ENCODE measurements at regions not wholly inside any gene's neighbourhood (a gene's known extent, or its start where the extent isn't known, plus 50 kb on each side); places are given as distances from the start of the nearest gene placed in this dataset.

DNA sequence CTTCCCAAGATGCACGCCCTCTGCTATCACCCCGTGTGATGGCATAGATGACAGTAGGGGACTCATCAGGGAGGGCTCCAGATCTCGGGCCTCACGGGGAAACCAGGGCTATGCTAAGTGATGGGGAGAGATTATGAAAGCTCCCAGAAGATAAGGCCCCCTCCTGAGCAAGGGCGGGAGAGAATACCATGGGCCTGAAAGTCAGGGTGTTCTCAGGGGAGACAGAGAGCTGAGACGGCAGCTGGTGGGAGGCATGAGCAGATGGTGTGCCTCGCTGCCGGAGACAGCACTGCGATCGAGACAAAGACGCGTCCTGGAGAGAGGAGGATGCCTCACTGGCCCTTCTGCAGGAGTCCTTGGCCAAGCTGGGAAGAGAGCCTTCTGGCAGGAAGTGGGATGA lies 106.5 kb upstream of the ADPGK start:
- H3K4me3 ChIP-seq (ENCODE audit: low read depth, low read length), result no peak overlapping the region
- TF ChIP-seq MYC (IDR thresholded peaks at IDR 0.05; ENCODE audit: low read depth, low read length) (no peak), POLR2A (IDR thresholded peaks at IDR 0.05; ENCODE audit: extremely low read depth, insufficient read length) (no peak)
- TF ChIP-seq, protein P1, sequence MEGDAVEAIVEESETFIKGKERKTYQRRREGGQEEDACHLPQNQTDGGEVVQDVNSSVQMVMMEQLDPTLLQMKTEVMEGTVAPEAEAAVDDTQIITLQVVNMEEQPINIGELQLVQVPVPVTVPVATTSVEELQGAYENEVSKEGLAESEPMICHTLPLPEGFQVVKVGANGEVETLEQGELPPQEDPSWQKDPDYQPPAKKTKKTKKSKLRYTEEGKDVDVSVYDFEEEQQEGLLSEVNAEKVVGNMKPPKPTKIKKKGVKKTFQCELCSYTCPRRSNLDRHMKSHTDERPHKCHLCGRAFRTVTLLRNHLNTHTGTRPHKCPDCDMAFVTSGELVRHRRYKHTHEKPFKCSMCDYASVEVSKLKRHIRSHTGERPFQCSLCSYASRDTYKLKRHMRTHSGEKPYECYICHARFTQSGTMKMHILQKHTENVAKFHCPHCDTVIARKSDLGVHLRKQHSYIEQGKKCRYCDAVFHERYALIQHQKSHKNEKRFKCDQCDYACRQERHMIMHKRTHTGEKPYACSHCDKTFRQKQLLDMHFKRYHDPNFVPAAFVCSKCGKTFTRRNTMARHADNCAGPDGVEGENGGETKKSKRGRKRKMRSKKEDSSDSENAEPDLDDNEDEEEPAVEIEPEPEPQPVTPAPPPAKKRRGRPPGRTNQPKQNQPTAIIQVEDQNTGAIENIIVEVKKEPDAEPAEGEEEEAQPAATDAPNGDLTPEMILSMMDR (IDR thresholded peaks at IDR 0.05; ENCODE audit: low read depth, low read length), result no peak
- TF ChIP-seq, protein P2, sequence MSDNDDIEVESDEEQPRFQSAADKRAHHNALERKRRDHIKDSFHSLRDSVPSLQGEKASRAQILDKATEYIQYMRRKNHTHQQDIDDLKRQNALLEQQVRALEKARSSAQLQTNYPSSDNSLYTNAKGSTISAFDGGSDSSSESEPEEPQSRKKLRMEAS (IDR thresholded peaks at IDR 0.05; ENCODE audit: low read depth, low read length), result no peak
- no peak for DNase-seq (ENCODE audit: low read depth)

DNA sequence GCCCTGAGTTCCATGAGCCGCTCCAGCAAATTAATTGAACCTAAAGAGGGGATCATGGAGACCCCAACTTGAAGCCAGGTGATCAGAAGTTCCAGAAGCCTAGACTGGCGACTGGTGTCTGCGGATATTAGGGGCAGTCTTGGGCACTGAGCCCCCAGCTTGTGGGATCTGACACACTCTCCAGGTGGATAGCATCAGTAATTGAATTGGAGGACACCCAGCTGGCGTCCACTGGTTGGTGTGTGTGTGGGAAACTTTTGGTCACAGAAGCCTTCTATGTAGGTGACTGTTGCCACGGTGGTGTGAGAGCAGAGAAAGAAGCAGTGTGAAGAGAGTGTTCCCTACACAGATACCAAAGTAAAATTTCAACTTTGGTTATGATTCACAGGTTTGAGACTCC lies 106.0 kb upstream of the ADPGK start:
- H3K4me3 ChIP-seq (ENCODE audit: low read depth, low read length), result no peak overlapping the region
- no peak for DNase-seq (ENCODE audit: low read depth)
- TF ChIP-seq, protein P2 (IDR thresholded peaks at IDR 0.05; ENCODE audit: low read depth, low read length), result no peak
- TF ChIP-seq POLR2A (IDR thresholded peaks at IDR 0.05; ENCODE audit: extremely low read depth, insufficient read length), result no peak
- TF ChIP-seq, protein P1 (IDR thresholded peaks at IDR 0.05; ENCODE audit: low read depth, low read length), result no peak
- no peak for TF ChIP-seq MYC (IDR thresholded peaks at IDR 0.05; ENCODE audit: low read depth, low read length)

DNA sequence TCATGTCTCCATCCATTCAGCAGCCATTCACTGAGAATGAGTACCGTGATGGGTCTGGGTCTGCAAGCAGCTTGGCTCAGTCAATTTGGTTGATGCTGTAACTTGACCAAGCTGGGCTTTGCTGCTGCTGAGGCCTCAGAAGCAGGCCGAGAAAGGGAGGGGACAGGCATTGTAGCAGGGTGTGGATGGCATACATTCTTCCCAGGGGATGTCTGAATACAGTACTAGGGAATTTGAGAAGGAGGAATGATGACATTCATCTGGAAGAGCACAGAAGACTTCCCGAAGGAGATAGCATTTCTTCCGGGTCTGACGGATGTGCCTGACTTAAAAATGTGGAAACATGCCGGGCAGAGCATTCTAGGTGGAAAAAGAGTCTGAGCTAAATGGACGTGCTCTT lies 105.3 kb upstream of the ADPGK start:
- no peak overlapping the region for H3K4me3 ChIP-seq (ENCODE audit: low read depth, low read length)
- TF ChIP-seq, protein P1 (IDR thresholded peaks at IDR 0.05; ENCODE audit: low read depth, low read length), result no peak
- TF ChIP-seq POLR2A (IDR thresholded peaks at IDR 0.05; ENCODE audit: extremely low read depth, insufficient read length) (no peak), MYC (IDR thresholded peaks at IDR 0.05; ENCODE audit: low read depth, low read length) (no peak)
- TF ChIP-seq, protein P2 (IDR thresholded peaks at IDR 0.05; ENCODE audit: low read depth, low read length), result no peak
- no peak for DNase-seq (ENCODE audit: low read depth)

DNA sequence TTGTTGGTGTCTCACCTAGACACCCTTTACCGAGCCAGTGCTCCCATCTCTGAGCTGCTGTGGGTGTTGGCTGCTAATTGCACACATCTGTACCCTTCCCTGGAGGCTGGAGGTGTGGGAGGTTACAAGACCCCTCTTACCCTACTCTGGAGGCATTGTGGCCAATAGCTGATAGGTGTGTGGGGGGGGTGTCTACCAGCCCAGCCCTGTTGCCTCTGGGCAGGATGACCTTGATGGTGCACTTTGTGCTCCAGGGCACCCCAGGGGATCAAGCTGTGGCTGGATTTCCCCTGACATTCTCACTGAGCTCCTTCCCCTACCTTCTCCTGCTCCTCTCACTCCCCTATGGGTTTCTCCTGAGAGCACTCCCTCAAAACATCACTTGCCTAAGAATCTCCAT lies 104.7 kb upstream of the ADPGK start:
- TF ChIP-seq POLR2A (IDR thresholded peaks at IDR 0.05; ENCODE audit: extremely low read depth, insufficient read length), result no peak
- TF ChIP-seq, protein P1 (IDR thresholded peaks at IDR 0.05; ENCODE audit: low read depth, low read length), result no peak
- TF ChIP-seq, protein P2 (IDR thresholded peaks at IDR 0.05; ENCODE audit: low read depth, low read length), result no peak
- no peak for TF ChIP-seq MYC (IDR thresholded peaks at IDR 0.05; ENCODE audit: low read depth, low read length)
- no peak for DNase-seq (ENCODE audit: low read depth)
- no peak overlapping the region for H3K4me3 ChIP-seq (ENCODE audit: low read depth, low read length)

DNA sequence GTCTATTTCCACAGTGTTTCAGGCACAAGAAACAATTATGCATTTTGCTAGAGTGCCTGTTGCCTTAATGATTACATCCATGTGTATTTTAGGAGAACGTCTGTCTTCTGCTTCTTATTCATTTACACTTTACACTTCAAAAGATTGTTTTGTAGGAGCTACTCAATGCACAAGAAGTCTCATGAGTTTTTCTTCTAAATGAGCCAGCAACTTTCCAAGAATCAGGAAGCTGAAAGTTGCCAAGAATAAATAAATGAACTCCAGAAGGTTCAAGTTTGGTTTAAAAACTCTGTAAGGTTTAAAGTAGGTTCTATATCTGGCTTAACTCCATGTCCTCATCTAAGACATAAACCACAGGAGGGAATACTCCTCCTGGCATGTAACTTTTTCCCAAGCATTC lies 103.8 kb upstream of the ADPGK start:
- no peak for DNase-seq (ENCODE audit: low read depth)
- no peak overlapping the region for H3K4me3 ChIP-seq (ENCODE audit: low read depth, low read length)
- TF ChIP-seq MYC (IDR thresholded peaks at IDR 0.05; ENCODE audit: low read depth, low read length) (no peak), POLR2A (IDR thresholded peaks at IDR 0.05; ENCODE audit: extremely low read depth, insufficient read length) (no peak)
- TF ChIP-seq, protein P1 (IDR thresholded peaks at IDR 0.05; ENCODE audit: low read depth, low read length), result no peak
- TF ChIP-seq, protein P2 (IDR thresholded peaks at IDR 0.05; ENCODE audit: low read depth, low read length), result no peak

DNA sequence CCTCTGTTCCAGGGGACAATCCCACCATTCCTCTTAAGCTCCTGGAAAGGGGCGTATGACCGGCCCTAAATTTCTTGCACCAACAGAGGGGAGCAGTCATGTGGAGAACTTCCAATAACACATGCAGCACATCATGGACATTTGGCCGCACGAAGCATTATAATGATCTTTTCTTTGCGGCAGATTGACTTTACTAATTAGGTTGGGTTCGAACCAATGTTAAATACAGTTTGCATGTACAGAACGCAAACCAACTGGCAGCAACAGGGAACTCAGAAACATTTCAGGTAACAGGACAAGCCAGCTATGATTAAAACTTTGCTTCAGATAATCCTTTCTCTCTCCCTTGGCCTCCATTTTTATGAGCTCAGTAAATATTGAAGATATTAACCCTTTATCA lies 100.8 kb upstream of the ADPGK start:
- H3K4me3 ChIP-seq (ENCODE audit: low read depth, low read length), result no peak overlapping the region
- TF ChIP-seq, protein P1 (IDR thresholded peaks at IDR 0.05; ENCODE audit: low read depth, low read length), result no peak
- no peak for TF ChIP-seq MYC (IDR thresholded peaks at IDR 0.05; ENCODE audit: low read depth, low read length)

More for the DNA sequence above, 100.8 kb upstream of the ADPGK start:
- DNase-seq (ENCODE audit: low read depth), result no peak
